GM12873 (cell line): ENCODE measurements at regions not wholly inside any gene's neighbourhood (a gene's known extent, or its start where the extent isn't known, plus 50 kb on each side); places are given as distances from the start of the nearest gene placed in this dataset.

ENCODE experiments used
- TF ChIP-seq, protein P1 (sequence below): IDR thresholded peaks from 2 replicates; pipeline ENCODE4 v1.5.1; 2012; ENCODE audit warnings: low read depth, mild to moderate bottlenecking, moderate library complexity, low read length, control low read depth; ENCODE audit not compliant: insufficient read depth; ENCODE audit errors: missing control alignments

DNA sequence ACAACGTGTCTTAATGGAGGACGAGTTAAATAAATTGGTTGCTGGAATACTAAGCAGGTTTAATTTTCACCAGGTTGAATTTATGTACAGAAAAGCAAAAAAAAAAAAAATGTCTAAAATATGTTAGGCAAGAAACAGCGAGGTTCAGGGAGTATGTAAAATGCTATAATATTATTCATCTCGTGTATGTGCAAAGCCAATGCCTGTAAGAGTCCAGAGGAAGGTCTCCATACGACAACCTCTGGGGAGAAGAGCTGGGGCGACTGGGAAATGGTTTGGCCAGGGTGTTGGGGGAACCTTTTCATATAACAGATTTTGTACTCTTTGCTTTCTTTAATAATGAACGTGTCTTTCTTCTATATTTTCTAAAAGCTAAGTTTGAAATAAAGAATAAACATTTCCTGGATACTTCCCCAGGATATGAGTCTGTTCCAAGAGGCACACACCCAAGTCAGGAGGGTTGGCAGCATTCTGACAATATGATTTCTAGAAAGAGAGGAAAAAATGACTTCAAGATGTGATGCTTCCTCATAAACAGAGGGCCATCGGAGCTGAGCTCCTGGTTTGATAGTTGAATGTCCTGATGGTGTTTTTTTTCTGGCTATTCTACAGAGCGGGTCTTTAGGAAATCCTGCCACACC lies 208.6 kb upstream of the MGMT start:
- TF ChIP-seq, protein P1, sequence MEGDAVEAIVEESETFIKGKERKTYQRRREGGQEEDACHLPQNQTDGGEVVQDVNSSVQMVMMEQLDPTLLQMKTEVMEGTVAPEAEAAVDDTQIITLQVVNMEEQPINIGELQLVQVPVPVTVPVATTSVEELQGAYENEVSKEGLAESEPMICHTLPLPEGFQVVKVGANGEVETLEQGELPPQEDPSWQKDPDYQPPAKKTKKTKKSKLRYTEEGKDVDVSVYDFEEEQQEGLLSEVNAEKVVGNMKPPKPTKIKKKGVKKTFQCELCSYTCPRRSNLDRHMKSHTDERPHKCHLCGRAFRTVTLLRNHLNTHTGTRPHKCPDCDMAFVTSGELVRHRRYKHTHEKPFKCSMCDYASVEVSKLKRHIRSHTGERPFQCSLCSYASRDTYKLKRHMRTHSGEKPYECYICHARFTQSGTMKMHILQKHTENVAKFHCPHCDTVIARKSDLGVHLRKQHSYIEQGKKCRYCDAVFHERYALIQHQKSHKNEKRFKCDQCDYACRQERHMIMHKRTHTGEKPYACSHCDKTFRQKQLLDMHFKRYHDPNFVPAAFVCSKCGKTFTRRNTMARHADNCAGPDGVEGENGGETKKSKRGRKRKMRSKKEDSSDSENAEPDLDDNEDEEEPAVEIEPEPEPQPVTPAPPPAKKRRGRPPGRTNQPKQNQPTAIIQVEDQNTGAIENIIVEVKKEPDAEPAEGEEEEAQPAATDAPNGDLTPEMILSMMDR: no peak

DNA sequence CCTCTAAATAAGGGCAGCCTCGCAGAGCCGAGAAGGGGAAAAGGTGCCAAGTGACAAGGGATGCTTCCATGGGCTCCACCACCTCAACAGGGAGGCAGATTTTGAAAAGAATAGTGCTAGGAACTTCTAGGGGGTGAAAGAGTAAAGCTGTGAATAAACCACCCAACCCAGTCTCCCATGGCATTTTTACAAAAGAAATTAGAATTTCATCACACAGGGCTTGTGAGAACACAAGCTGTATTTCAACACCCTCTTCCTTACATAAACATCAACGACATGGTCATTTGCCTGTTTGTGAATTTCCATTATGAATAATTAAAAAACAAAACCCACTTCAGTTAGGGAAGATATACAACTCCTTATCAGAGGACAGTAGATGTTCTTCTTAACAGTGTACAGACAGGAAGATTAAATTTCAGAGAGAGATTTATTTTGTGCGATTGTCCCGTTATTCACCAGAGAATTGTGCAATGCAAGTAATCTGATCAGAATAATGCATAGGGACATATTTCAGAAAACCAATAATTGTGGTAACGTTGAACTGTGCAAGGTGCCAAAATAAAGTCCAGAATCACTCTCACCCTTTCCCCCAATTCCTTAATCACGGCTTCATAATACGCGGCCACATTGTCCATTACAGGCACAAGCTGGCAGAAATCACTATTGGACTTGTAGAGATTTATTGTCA lies 207.8 kb upstream of the MGMT start:
- TF ChIP-seq, protein P1: no peak

DNA sequence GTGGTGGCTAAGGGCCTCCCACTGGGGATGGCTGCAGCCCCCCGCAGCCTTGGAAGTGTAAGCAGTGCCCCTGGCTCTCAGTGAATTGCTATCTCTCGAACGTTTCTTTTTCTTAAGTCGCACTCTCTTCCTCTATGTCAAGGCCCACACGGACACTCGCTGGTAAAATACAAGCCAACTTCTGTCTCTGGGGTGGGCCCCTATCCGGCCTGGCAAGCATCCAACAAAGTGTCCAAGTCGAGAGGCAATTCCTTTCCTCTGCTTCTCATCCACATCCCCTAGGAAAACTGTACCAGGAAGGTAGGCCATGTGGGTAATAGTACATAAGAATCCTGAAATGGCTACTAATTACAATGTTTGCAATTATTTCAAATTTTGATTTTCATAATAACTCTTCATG lies 194.9 kb upstream of the MGMT start:
- TF ChIP-seq, protein P1: no peak

DNA sequence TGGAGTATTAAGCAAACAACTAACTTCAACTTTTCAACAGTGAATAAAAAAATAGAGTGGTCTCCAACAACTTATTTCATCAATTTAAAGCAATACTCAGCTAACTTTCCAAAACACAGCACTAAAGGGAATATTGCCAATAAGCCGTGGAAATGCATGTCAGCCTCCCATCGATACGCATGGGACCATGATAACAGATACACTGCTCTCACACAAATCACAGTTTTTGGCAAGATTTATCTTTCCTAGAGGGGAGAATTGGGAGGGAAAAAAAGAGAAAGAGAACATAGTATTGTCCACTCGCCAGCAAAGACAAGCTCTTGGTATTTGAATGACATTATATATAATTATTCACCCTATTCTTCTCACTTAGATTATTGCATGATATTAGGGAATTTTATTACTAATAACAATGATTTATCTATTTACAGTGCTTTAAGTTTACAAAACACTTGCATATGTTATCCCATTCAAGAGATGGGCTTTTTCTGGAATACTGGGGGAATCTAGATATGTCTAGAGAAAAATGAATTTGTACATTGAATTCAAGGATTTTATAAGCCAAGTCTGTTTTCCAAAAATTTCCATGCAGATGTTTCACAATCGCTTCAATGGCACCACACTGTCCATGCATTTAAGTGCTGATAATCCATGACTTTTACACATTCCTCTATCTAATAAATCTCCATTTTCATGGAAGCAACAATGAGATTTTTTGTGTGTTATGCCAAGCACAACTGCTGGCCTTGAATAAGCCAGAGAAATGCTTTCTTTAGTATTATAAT lies 194.0 kb upstream of the MGMT start:
- TF ChIP-seq, protein P1: no peak

DNA sequence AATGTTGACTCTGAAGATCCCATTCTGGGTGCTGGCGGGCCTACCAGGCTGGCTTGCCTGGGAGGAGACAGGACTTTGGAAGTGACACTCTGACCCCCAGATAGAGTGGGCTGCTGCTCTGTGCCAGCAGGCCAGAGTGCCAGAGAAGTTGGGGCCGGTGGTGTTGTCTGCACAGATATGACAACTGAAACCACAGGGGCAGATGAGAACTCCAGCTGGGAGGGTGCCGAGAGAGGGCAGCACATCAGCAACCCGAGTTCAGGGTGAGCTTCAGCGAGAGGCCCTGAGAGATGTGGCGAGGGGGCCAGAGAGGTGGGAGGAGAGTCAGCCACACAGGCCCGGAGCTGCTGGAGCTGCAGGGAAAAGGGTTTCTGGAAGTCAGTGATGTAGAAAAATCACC lies 193.2 kb upstream of the MGMT start:
- TF ChIP-seq, protein P1: no peak

DNA sequence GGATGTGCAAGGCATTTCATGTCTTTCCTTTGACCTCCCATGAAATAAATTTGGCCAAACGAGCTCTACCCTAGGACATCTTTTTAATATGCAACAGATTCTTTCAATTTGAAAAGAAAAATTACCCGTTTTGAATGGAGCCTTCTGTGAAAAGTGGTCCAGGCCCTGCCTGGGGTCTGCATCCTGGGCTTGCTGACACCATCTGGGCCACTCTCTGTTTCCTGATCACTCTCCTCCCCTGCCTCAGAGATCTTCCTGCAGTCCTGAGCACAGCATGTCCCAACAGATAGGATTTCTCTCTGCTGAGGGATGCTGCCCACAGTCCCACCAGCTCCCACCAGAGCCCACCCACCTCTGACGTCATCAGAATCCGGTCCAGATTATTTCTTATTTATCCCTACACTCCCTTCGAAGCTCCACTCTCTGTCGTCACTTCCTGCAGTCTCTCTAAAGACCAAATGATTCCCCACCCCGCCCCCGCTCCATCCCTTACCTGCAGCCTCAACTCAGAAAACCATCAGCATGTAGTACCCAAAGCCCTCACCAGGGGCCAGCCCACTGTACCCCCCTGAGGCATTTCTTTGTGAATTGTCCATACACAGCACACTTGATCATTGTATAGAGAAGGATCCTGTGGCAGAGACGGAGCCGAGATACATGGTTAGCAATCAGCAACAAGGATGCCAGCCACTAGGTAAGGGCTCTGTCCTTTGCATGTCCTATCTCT lies 192.1 kb upstream of the MGMT start:
- TF ChIP-seq, protein P1: peak; percentile 22
